ENCODE measurements at regions not wholly inside any gene's neighbourhood (a gene's known extent, or its start where the extent isn't known, plus 50 kb on each side); places are given as distances from the start of the nearest gene placed in this dataset.

GRCh38 chr4:11790230-11790629 lies 361.5 kb upstream of the HS3ST1 start:
- no peak overlapping the region for H3K4me2 ChIP-seq (ENCODE audit: low read length)
- no peaks in the 10 kb centered on the region for H3K4me1 ChIP-seq
- H3K4me3 ChIP-seq (ENCODE audit: low read depth, low read length) = no peak overlapping the region
- no peaks in the 10 kb centered on the region for H3K9me3 ChIP-seq (ENCODE audit: control insufficient read depth, low read length)
- no peaks in the 10 kb centered on the region for H3K27me3 ChIP-seq (ENCODE audit: control insufficient read depth, insufficient read depth, low read length)
- no peak for TF ChIP-seq CTCF (IDR thresholded peaks at IDR 0.05)
- no peak overlapping the region for H3K27ac ChIP-seq
- H2AFZ ChIP-seq = no peak overlapping the region
- H3K79me2 ChIP-seq = no peaks in the 10 kb centered on the region
- no peak overlapping the region for H3K9ac ChIP-seq
- no peaks in the 10 kb centered on the region for H3K36me3 ChIP-seq (ENCODE audit: control insufficient read depth, insufficient read depth, low read length)

GRCh38 chr4:11783588-11783987 lies 354.9 kb upstream of the HS3ST1 start:
- no peaks in the 10 kb centered on the region for H3K79me2 ChIP-seq
- no peaks in the 10 kb centered on the region for H3K4me1 ChIP-seq
- H3K27ac ChIP-seq = no peak overlapping the region
- H3K9me3 ChIP-seq (ENCODE audit: control insufficient read depth, low read length) = no peaks in the 10 kb centered on the region
- H3K36me3 ChIP-seq (ENCODE audit: control insufficient read depth, insufficient read depth, low read length) = no peaks in the 10 kb centered on the region
- no peak overlapping the region for H2AFZ ChIP-seq
- no peak for TF ChIP-seq CTCF (IDR thresholded peaks at IDR 0.05)
- H3K27me3 ChIP-seq (ENCODE audit: control insufficient read depth, insufficient read depth, low read length) = no peaks in the 10 kb centered on the region
- no peak overlapping the region for H3K4me3 ChIP-seq (ENCODE audit: low read depth, low read length)
- H3K4me2 ChIP-seq (ENCODE audit: low read length) = no peak overlapping the region
- no peak overlapping the region for H3K9ac ChIP-seq

- Histone ChIP-seq H3K79me2 (no peaks in the 10 kb centered on the region), H2AFZ (no peak overlapping the region), H3K4me1 (no peaks in the 10 kb centered on the region), H3K9me3 (ENCODE audit: control insufficient read depth, low read length) (no peaks in the 10 kb centered on the region), H3K27me3 (ENCODE audit: control insufficient read depth, insufficient read depth, low read length) (no peaks in the 10 kb centered on the region), H3K36me3 (ENCODE audit: control insufficient read depth, insufficient read depth, low read length) (no peaks in the 10 kb centered on the region), H3K27ac (no peak overlapping the region), H3K4me3 (ENCODE audit: low read depth, low read length) (no peak overlapping the region), H3K9ac (no peak overlapping the region), H3K4me2 (ENCODE audit: low read length) (no peak overlapping the region)
- TF ChIP-seq CTCF (IDR thresholded peaks at IDR 0.05) = no peak
These were observed 354.2 kb upstream of the HS3ST1 start for GRCh38 chr4:11782859-11783258.

GRCh38 chr4:11777447-11777846 lies 348.8 kb upstream of the HS3ST1 start:
- H3K9ac ChIP-seq = no peak overlapping the region
- H3K36me3 ChIP-seq (ENCODE audit: control insufficient read depth, insufficient read depth, low read length) = no peaks in the 10 kb centered on the region
- H3K4me3 ChIP-seq (ENCODE audit: low read depth, low read length) = no peak overlapping the region
- H3K9me3 ChIP-seq (ENCODE audit: control insufficient read depth, low read length) = no peaks in the 10 kb centered on the region
- no peak overlapping the region for H3K4me2 ChIP-seq (ENCODE audit: low read length)
- no peak overlapping the region for H2AFZ ChIP-seq
- no peak overlapping the region for H3K27ac ChIP-seq
- H3K4me1 ChIP-seq = no peaks in the 10 kb centered on the region
- no peak for TF ChIP-seq CTCF (IDR thresholded peaks at IDR 0.05)
- no peaks in the 10 kb centered on the region for H3K79me2 ChIP-seq
- no peaks in the 10 kb centered on the region for H3K27me3 ChIP-seq (ENCODE audit: control insufficient read depth, insufficient read depth, low read length)

- no peaks in the 10 kb centered on the region for H3K4me1 ChIP-seq
- H3K9ac ChIP-seq = no peak overlapping the region
- H3K4me3 ChIP-seq (ENCODE audit: low read depth, low read length) = no peak overlapping the region
- H3K79me2 ChIP-seq = no peaks in the 10 kb centered on the region
- TF ChIP-seq CTCF (IDR thresholded peaks at IDR 0.05) = no peak
- no peak overlapping the region for H3K27ac ChIP-seq
- no peak overlapping the region for H2AFZ ChIP-seq
- H3K27me3 ChIP-seq (ENCODE audit: control insufficient read depth, insufficient read depth, low read length) = no peaks in the 10 kb centered on the region
- no peaks in the 10 kb centered on the region for H3K36me3 ChIP-seq (ENCODE audit: control insufficient read depth, insufficient read depth, low read length)
- no peak overlapping the region for H3K4me2 ChIP-seq (ENCODE audit: low read length)
- H3K9me3 ChIP-seq (ENCODE audit: control insufficient read depth, low read length) = no peaks in the 10 kb centered on the region
These were observed 345.7 kb upstream of the HS3ST1 start for GRCh38 chr4:11774346-11774745.
